H9 (cell line): ENCODE measurements at regions not wholly inside any gene's neighbourhood (a gene's known extent, or its start where the extent isn't known, plus 50 kb on each side); places are given as distances from the start of the nearest gene placed in this dataset.
"Not testable (repeated sequence)": the region's sequence is repeated elsewhere in the genome, so short reads cannot be mapped to it uniquely, and the experiment has no call there.

Source experiments
- DNase-seq: peaks from one replicate; pipeline ENCODE4 v3.0.0-alpha.2; 2017
- H2AFZ ChIP-seq: one replicate; pipeline ENCODE4 v1.6.1; 2013; ENCODE audit warnings: mild to moderate bottlenecking, low read length, control low read depth, moderate library complexity
- H2AK5ac ChIP-seq: 2 replicates; pipeline ENCODE4 v1.6.1; 2013; ENCODE audit warnings: low read length, control low read depth, mixed read lengths; ENCODE audit not compliant: insufficient read length
- H2BK120ac ChIP-seq: one replicate; pipeline ENCODE4 v1.6.1; 2013; ENCODE audit warnings: low read depth, mild to moderate bottlenecking, low read length, control low read depth, inconsistent platforms; ENCODE audit not compliant: poor library complexity, severe bottlenecking
- H2BK12ac ChIP-seq: 2 replicates; pipeline ENCODE4 v1.6.1; 2013; ENCODE audit warnings: low read length, control low read depth, mixed read lengths, low read depth; ENCODE audit not compliant: insufficient read length
- H2BK15ac ChIP-seq: 2 replicates; pipeline ENCODE4 v1.6.1; 2013; ENCODE audit warnings: low read depth, low read length, control low read depth
- H2BK20ac ChIP-seq: one replicate; pipeline ENCODE4 v1.6.1; 2013; ENCODE audit warnings: low read depth, mild to moderate bottlenecking, low read length, control low read depth, inconsistent platforms; ENCODE audit not compliant: poor library complexity, severe bottlenecking
- H2BK5ac ChIP-seq: 2 replicates; pipeline ENCODE4 v1.6.1; 2013; ENCODE audit warnings: low read length, control low read depth, mixed read lengths; ENCODE audit not compliant: insufficient read length
- H3K14ac ChIP-seq: 2 replicates; pipeline ENCODE4 v1.6.1; 2013; ENCODE audit warnings: low read length, control low read depth; ENCODE audit not compliant: insufficient read depth
- H3K18ac ChIP-seq: 2 replicates; pipeline ENCODE4 v1.6.1; 2013; ENCODE audit warnings: low read depth, mild to moderate bottlenecking, mixed read lengths, low read length, control low read depth; ENCODE audit not compliant: insufficient read length
- H3K23ac ChIP-seq: 2 replicates; pipeline ENCODE4 v1.6.1; 2013; ENCODE audit warnings: low read length, control low read depth, mixed read lengths, low read depth; ENCODE audit not compliant: insufficient read length
- H3K23me2 ChIP-seq: 2 replicates; pipeline ENCODE4 v1.6.1; 2013; ENCODE audit warnings: low read depth, mild to moderate bottlenecking, mixed read lengths, low read length, control low read depth; ENCODE audit not compliant: insufficient read length, poor library complexity, severe bottlenecking
- H3K27ac ChIP-seq: 2 replicates; pipeline ENCODE4 v1.5.1; 2013; ENCODE audit warnings: low read length, control low read depth, mixed read lengths, low read depth; ENCODE audit not compliant: insufficient read length
- H3K27me3 ChIP-seq: 2 replicates; pipeline ENCODE4 v1.6.1; 2013; ENCODE audit warnings: low read length, control low read depth, inconsistent platforms; ENCODE audit not compliant: insufficient read depth
- H3K4ac ChIP-seq: 2 replicates; pipeline ENCODE4 v1.6.1; 2013; ENCODE audit warnings: low read depth, mild to moderate bottlenecking, control low read depth, inconsistent platforms, low read length, moderate library complexity
- H3K4me1 ChIP-seq: 2 replicates; pipeline ENCODE4 v1.6.1; 2013; ENCODE audit warnings: low read length, control low read depth, inconsistent platforms; ENCODE audit not compliant: insufficient read depth
- H3K4me2 ChIP-seq: 2 replicates; pipeline ENCODE4 v1.6.1; 2013; ENCODE audit warnings: low read length, control low read depth, mixed read lengths; ENCODE audit not compliant: insufficient read length, insufficient read depth
- H3K56ac ChIP-seq: 2 replicates; pipeline ENCODE4 v1.6.1; 2013; ENCODE audit warnings: low read depth, mild to moderate bottlenecking, mixed read lengths, low read length, control low read depth; ENCODE audit not compliant: insufficient read length
- H3K79me1 ChIP-seq: 2 replicates; pipeline ENCODE4 v1.6.1; 2013; ENCODE audit warnings: low read depth, mild to moderate bottlenecking, moderate library complexity, low read length, control low read depth, inconsistent platforms; ENCODE audit not compliant: insufficient read depth, poor library complexity, severe bottlenecking
- H3K79me2 ChIP-seq: 2 replicates; pipeline ENCODE4 v1.6.1; 2013; ENCODE audit warnings: low read length, control low read depth, inconsistent platforms; ENCODE audit not compliant: insufficient read depth
- H3K9ac ChIP-seq: 2 replicates; pipeline ENCODE4 v1.6.1; 2013; ENCODE audit warnings: low read length, control low read depth, mixed read lengths; ENCODE audit not compliant: insufficient read length; ENCODE audit errors: extremely low read depth
- H3K9me3 ChIP-seq: one replicate; pipeline ENCODE4 v1.6.1; 2013; ENCODE audit warnings: low read depth, low read length, inconsistent platforms; ENCODE audit not compliant: control insufficient read depth
- H3T11ph ChIP-seq: one replicate; pipeline ENCODE4 v1.6.1; 2013; ENCODE audit warnings: mild to moderate bottlenecking, low read length, control low read depth, inconsistent platforms
- H4K20me1 ChIP-seq: one replicate; pipeline ENCODE4 v1.6.1; 2013; ENCODE audit not compliant: control insufficient read depth, insufficient read length, insufficient read depth
- H4K5ac ChIP-seq: 2 replicates; pipeline ENCODE4 v1.6.1; 2013; ENCODE audit warnings: low read depth, mild to moderate bottlenecking, mixed read lengths, low read length, control low read depth; ENCODE audit not compliant: insufficient read length
- H4K8ac ChIP-seq: replicated peaks from 2 replicates; pipeline ENCODE4 v1.6.1; 2013; ENCODE audit warnings: low read length, control low read depth, mixed read lengths, low read depth; ENCODE audit not compliant: insufficient read length
- H4K91ac ChIP-seq: 2 replicates; pipeline ENCODE4 v1.6.1; 2013; ENCODE audit warnings: low read depth, mild to moderate bottlenecking, moderate library complexity, mixed read lengths, low read length, control low read depth; ENCODE audit not compliant: insufficient read length
- H3K27ac Mint-ChIP-seq, 3 experiments: 2 replicates in 2 of 3; 3 replicates in 1 of 3; pipeline ENCODE4 v1.8.0; 2020 to 2021; ENCODE audit warnings: mixed read lengths in 3 of 3, mild to moderate bottlenecking in 1 of 3, moderate library complexity in 1 of 3
- H3K27me3 Mint-ChIP-seq: 2 replicates; pipeline ENCODE4 v1.8.0; 2021; ENCODE audit warnings: low read depth, mild to moderate bottlenecking, moderate library complexity, mixed read lengths
- H3K36me3 Mint-ChIP-seq, 3 experiments: 2 replicates in 2 of 3; 3 replicates in 1 of 3; pipeline ENCODE4 v1.8.0; 2020 to 2021; ENCODE audit warnings: low read depth in 3 of 3, mixed read lengths in 3 of 3; ENCODE audit not compliant: insufficient read depth in 1 of 3
- H3K4me1 Mint-ChIP-seq, 2 experiments: 2 replicates each; pipeline ENCODE4 v1.8.0; 2020; ENCODE audit warnings: mixed read lengths in 2 of 2
- H3K4me3 Mint-ChIP-seq, 2 experiments: 2 replicates in 1 of 2; 3 replicates in 1 of 2; pipeline ENCODE4 v1.8.0; 2020 to 2021; ENCODE audit warnings: mild to moderate bottlenecking in 2 of 2, mixed read lengths in 2 of 2, moderate library complexity in 1 of 2
- H3K9me3 Mint-ChIP-seq, 2 experiments: 2 replicates in 1 of 2; 3 replicates in 1 of 2; pipeline ENCODE4 v1.8.0; 2020; ENCODE audit warnings: mild to moderate bottlenecking in 2 of 2, mixed read lengths in 2 of 2, moderate library complexity in 1 of 2
- WGBS: extraction: QIAGEN DNeasy Blood & Tissue Kit; methylation state at CpG from one replicate; pipeline ENCODE4 v1.1.7; 2013; ENCODE audit warnings: missing lambda C conversion rate, low lambda C conversion rate, mixed read lengths; ENCODE audit not compliant: insufficient read length; ENCODE audit errors: extremely low coverage; 5-methylcytosine and 5-hydroxymethylcytosine counted together

GRCh38 chrX:89206558-89206957 lies 459.5 kb downstream of the CPXCR1 start:
- H3K36me3 Mint-ChIP-seq = peaks cover 5 to 37% (median 8%) of the 10 kb centered on the region in 3 experiments
- not testable (repeated sequence) for H4K91ac ChIP-seq, H2BK15ac ChIP-seq, H2BK120ac ChIP-seq, H3K4me3 Mint-ChIP-seq, H2BK20ac ChIP-seq, H3K79me1 ChIP-seq, H3K4me1 Mint-ChIP-seq, H3K56ac ChIP-seq, H3K14ac ChIP-seq, H2BK12ac ChIP-seq, H3K9ac ChIP-seq, H3K4me1 ChIP-seq, DNase-seq, H3T11ph ChIP-seq, H3K23ac ChIP-seq, H3K27ac Mint-ChIP-seq, H2AFZ ChIP-seq, H2BK5ac ChIP-seq, H4K5ac ChIP-seq, H3K27me3 Mint-ChIP-seq, H4K8ac ChIP-seq, H3K18ac ChIP-seq, H2AK5ac ChIP-seq, H4K20me1 ChIP-seq, H3K27ac ChIP-seq, H3K79me2 ChIP-seq, H3K23me2 ChIP-seq, H3K4me2 ChIP-seq, H3K27me3 ChIP-seq, H3K4ac ChIP-seq
- peaks cover 58% of the 10 kb centered on the region for H3K9me3 ChIP-seq
- H3K9me3 Mint-ChIP-seq = peaks cover 31 to 48% of the 10 kb centered on the region in 2 experiments
- 100% methylated on average over 13 of the region's 35 CpGs for WGBS

GRCh38 chrX:89214773-89215446 lies 467.9 kb downstream of the CPXCR1 start:
- not testable (repeated sequence) for H3K9me3 Mint-ChIP-seq, H3K18ac ChIP-seq, H3K27ac Mint-ChIP-seq, H3K79me1 ChIP-seq, H4K91ac ChIP-seq, H3K36me3 Mint-ChIP-seq, H3K27me3 ChIP-seq, H3K79me2 ChIP-seq, H3K4me2 ChIP-seq, H3K27ac ChIP-seq, H3K14ac ChIP-seq, H2AK5ac ChIP-seq, H4K8ac ChIP-seq, H3K4me1 Mint-ChIP-seq, H4K5ac ChIP-seq, H3K27me3 Mint-ChIP-seq, H3K9ac ChIP-seq, H3K23ac ChIP-seq, H3T11ph ChIP-seq, H2BK5ac ChIP-seq, DNase-seq, H4K20me1 ChIP-seq, H2BK20ac ChIP-seq, H2BK15ac ChIP-seq, H3K23me2 ChIP-seq, H3K4me1 ChIP-seq, H2BK12ac ChIP-seq, H3K56ac ChIP-seq, H2AFZ ChIP-seq, H3K9me3 ChIP-seq, H3K4ac ChIP-seq, H3K4me3 Mint-ChIP-seq, H2BK120ac ChIP-seq
- no CpG with 5 or more reads among the region's 1 CpG for WGBS
